GM21717 (cell line): ENCODE measurements at regions not wholly inside any gene's neighbourhood (a gene's known extent, or its start where the extent isn't known, plus 50 kb on each side); places are given as distances from the start of the nearest gene placed in this dataset.
"Not testable (repeated sequence)": the region's sequence is repeated elsewhere in the genome, so short reads cannot be mapped to it uniquely, and the experiment has no call there.

Source experiments
- ATAC-seq: cut with Tn5 transposase; IDR thresholded peaks from one replicate; pipeline ENCODE4 v1.9.1; 2021; ENCODE audit warnings: mild to moderate bottlenecking, moderate library complexity; ENCODE audit not compliant: unreplicated experiment

GRCh38 chr5:164071671-164072070 lies 566.3 kb downstream of the MAT2B start:
- no peak for ATAC-seq

- no peak for ATAC-seq
Measured at GRCh38 chr5:164073081-164073480, 567.7 kb downstream of the MAT2B start.

GRCh38 chr5:164076556-164076955 lies 571.1 kb downstream of the MAT2B start:
- ATAC-seq = no peak

- ATAC-seq = no peak
Measured at GRCh38 chr5:164090358-164090757, 584.9 kb downstream of the MAT2B start.

- ATAC-seq = no peak
Measured at GRCh38 chr5:164091836-164092235, 586.4 kb downstream of the MAT2B start.

- ATAC-seq = no peak
Measured at GRCh38 chr5:164094291-164094690, 588.9 kb downstream of the MAT2B start.

GRCh38 chr5:164097749-164098148 lies 592.3 kb downstream of the MAT2B start:
- no peak for ATAC-seq

GRCh38 chr5:164098531-164098930 lies 593.1 kb downstream of the MAT2B start:
- ATAC-seq = no peak

GRCh38 chr5:164098979-164099378 lies 593.6 kb downstream of the MAT2B start:
- no peak for ATAC-seq

- no peak for ATAC-seq
Measured at GRCh38 chr5:164115420-164115819, 610.0 kb downstream of the MAT2B start.

GRCh38 chr5:164119806-164120447 lies 614.5 kb downstream of the MAT2B start:
- ATAC-seq = peak; percentile 90

- no peak for ATAC-seq
Measured at GRCh38 chr5:164127527-164127926, 622.1 kb downstream of the MAT2B start.

- ATAC-seq = no peak
Measured at GRCh38 chr5:164132358-164132757, 626.9 kb downstream of the MAT2B start.

- ATAC-seq = no peak
Measured at GRCh38 chr5:164137095-164137494, 631.7 kb downstream of the MAT2B start.

GRCh38 chr5:164139423-164139822 lies 634.0 kb downstream of the MAT2B start:
- no peak for ATAC-seq

- ATAC-seq = no peak
Measured at GRCh38 chr5:164145458-164145857, 640.0 kb downstream of the MAT2B start.

- ATAC-seq = no peak
Measured at GRCh38 chr5:164146223-164146622, 640.8 kb downstream of the MAT2B start.

GRCh38 chr5:164148292-164148691 lies 642.9 kb downstream of the MAT2B start:
- ATAC-seq = no peak

GRCh38 chr5:164152539-164152938 lies 647.1 kb downstream of the MAT2B start:
- ATAC-seq = not testable (repeated sequence)

GRCh38 chr5:164153469-164154172 lies 648.2 kb downstream of the MAT2B start:
- ATAC-seq = no peak

- ATAC-seq = no peak
Measured at GRCh38 chr5:164170814-164171213, 665.4 kb downstream of the MAT2B start.

GRCh38 chr5:164175083-164175482 lies 669.7 kb downstream of the MAT2B start:
- ATAC-seq = no peak

GRCh38 chr5:164179406-164179805 lies 674.0 kb downstream of the MAT2B start:
- ATAC-seq = no peak
